GM19324 (cell line): ENCODE measurements at regions not wholly inside any gene's neighbourhood (a gene's known extent, or its start where the extent isn't known, plus 50 kb on each side); places are given as distances from the start of the nearest gene placed in this dataset.

Source experiments
- ATAC-seq: cut with Tn5 transposase; IDR thresholded peaks from one replicate; pipeline ENCODE4 v1.9.1; 2021; ENCODE audit warnings: mild to moderate bottlenecking, moderate library complexity; ENCODE audit not compliant: unreplicated experiment, low FRiP score

GRCh38 chr14:65184032-65184764 is 81.9 kb upstream of the MAX start:
- no peak for ATAC-seq

GRCh38 chr14:65185829-65186228 is 83.5 kb upstream of the MAX start:
- ATAC-seq = no peak

- no peak for ATAC-seq
Observed at GRCh38 chr14:65186951-65187350, 84.6 kb upstream of the MAX start.

GRCh38 chr14:65187421-65188049 is 85.2 kb upstream of the MAX start:
- ATAC-seq = no peak

- no peak for ATAC-seq
Observed at GRCh38 chr14:65190312-65190711, 88.0 kb upstream of the MAX start.

GRCh38 chr14:65191716-65192115 is 89.4 kb upstream of the MAX start:
- ATAC-seq = no peak

- ATAC-seq = no peak
Observed at GRCh38 chr14:65192686-65193085, 90.4 kb upstream of the MAX start.

- no peak for ATAC-seq
Observed at GRCh38 chr14:65193916-65194590, 91.7 kb upstream of the MAX start.

- ATAC-seq = peak; percentile 82
Observed at GRCh38 chr14:65195042-65195719, 92.9 kb upstream of the MAX start.

GRCh38 chr14:65198346-65198745 is 96.0 kb upstream of the MAX start:
- ATAC-seq = no peak

- no peak for ATAC-seq
Observed at GRCh38 chr14:65200454-65200853, 98.1 kb upstream of the MAX start.

GRCh38 chr14:65203574-65203973 is 101.3 kb upstream of the MAX start:
- ATAC-seq = no peak

- no peak for ATAC-seq
Observed at GRCh38 chr14:65204056-65204455, 101.7 kb upstream of the MAX start.

- ATAC-seq = no peak
Observed at GRCh38 chr14:65206078-65206447, 103.7 kb upstream of the MAX start.

- peak; percentile 69 for ATAC-seq
Observed at GRCh38 chr14:65206448-65207096, 104.3 kb upstream of the MAX start.

- ATAC-seq = no peak
Observed at GRCh38 chr14:65208548-65208947, 106.2 kb upstream of the MAX start.

- ATAC-seq = no peak
Observed at GRCh38 chr14:65210118-65210821, 108.0 kb upstream of the MAX start.

GRCh38 chr14:65210822-65211182 is 108.5 kb upstream of the MAX start:
- no peak for ATAC-seq

- ATAC-seq = no peak
Observed at GRCh38 chr14:65211341-65211987, 109.1 kb upstream of the MAX start.

- no peak for ATAC-seq
Observed at GRCh38 chr14:65213316-65213715, 111.0 kb upstream of the MAX start.
